Esophagus muscularis mucosa (tissue), 3 donors: ENCODE measurements at regions not wholly inside any gene's neighbourhood (a gene's known extent, or its start where the extent isn't known, plus 50 kb on each side); places are given as distances from the start of the nearest gene placed in this dataset.

ENCODE experiments used
- POLR2A ChIP-seq: fragments of 450-650 bp; IDR thresholded peaks from one replicate; pipeline ENCODE4 v1.6.1; 2017; ENCODE audit warnings: antibody characterized with exemption, moderate library complexity, mild to moderate bottlenecking, low read depth
- TF ChIP-seq, protein P1 (sequence below), 3 experiments: fragments of 200-600 bp in 2 of 3; fragments of 450-650 bp in 1 of 3; sonication (generic) in 2 of 3; IDR thresholded peaks; one replicate each; pipeline ENCODE4 v1.5.1; 2017 to 2019; ENCODE audit warnings: antibody characterized with exemption in 3 of 3, mild to moderate bottlenecking in 2 of 3, moderate library complexity in 1 of 3

DNA sequence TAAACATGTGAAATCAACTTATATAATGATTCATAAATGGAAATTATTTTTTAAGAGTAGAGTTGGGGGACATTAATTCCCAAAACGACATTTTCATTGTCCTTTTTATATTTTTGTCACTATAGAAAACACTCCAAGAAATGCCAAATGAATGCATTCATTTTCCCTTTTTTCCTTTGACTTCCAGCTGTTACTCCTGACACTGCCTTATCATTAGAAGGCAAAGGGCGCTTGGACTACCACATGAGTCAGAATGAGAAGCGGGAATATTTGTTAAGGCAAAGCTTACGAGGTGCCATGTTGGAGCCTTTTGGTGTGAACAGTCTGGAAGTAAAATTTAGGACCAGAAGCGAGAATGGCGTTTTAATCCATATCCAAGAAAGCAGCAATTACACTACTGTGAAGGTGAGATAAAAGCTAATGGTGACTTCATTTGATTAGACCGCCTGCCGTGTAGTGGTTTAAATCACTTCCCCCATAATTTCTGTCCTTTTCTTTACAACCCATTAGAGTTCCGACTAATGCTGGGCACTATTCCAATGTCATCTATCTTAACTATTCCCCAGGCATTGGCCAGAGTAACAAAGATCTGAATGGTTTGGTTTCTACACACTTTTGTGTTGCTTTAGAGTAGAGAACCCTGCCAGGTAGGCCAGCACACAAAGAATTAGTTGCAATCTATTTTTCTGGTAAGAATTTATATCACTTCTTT lies 166.7 kb downstream of the FAT4 start:
- TF ChIP-seq, protein P1, sequence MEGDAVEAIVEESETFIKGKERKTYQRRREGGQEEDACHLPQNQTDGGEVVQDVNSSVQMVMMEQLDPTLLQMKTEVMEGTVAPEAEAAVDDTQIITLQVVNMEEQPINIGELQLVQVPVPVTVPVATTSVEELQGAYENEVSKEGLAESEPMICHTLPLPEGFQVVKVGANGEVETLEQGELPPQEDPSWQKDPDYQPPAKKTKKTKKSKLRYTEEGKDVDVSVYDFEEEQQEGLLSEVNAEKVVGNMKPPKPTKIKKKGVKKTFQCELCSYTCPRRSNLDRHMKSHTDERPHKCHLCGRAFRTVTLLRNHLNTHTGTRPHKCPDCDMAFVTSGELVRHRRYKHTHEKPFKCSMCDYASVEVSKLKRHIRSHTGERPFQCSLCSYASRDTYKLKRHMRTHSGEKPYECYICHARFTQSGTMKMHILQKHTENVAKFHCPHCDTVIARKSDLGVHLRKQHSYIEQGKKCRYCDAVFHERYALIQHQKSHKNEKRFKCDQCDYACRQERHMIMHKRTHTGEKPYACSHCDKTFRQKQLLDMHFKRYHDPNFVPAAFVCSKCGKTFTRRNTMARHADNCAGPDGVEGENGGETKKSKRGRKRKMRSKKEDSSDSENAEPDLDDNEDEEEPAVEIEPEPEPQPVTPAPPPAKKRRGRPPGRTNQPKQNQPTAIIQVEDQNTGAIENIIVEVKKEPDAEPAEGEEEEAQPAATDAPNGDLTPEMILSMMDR (IDR thresholded peaks at IDR 0.05): no peak
- TF ChIP-seq POLR2A: no peak
